ENCODE measurements at regions not wholly inside any gene's neighbourhood (a gene's known extent, or its start where the extent isn't known, plus 50 kb on each side); places are given as distances from the start of the nearest gene placed in this dataset.

- no peak for TF ChIP-seq CTCF (IDR thresholded peaks at IDR 0.05; ENCODE audit: low read length)
- TF ChIP-seq EZH2phosphoT487 (IDR thresholded peaks at IDR 0.05; ENCODE audit: low read length), result no peak
Measured at GRCh38 chr2:14011190-14011589, 621.3 kb upstream of the LRATD1 start.
